Transverse colon (tissue), 4 donors: ENCODE measurements at regions not wholly inside any gene's neighbourhood (a gene's known extent, or its start where the extent isn't known, plus 50 kb on each side); places are given as distances from the start of the nearest gene placed in this dataset.
"Not testable (repeated sequence)": the region's sequence is repeated elsewhere in the genome, so short reads cannot be mapped to it uniquely, and the experiment has no call there.

Source experiments
- DNase-seq: peaks from one replicate; pipeline ENCODE4 v3.0.0-alpha.2; 2019
- H3K27ac ChIP-seq, 4 donors: fragments of 200-600 bp; sonication (generic); 2 replicates each; pipeline ENCODE4 v1.5.1; 2016 to 2018; ENCODE audit warnings: inconsistent platforms in 4 of 4
- H3K27me3 ChIP-seq: fragments of 200-600 bp; sonication (generic); 2 replicates; pipeline ENCODE4 v1.5.1; 2017; ENCODE audit warnings: inconsistent platforms
- H3K36me3 ChIP-seq, 4 donors: fragments of 200-600 bp; sonication (generic); 2 replicates each; pipeline ENCODE4 v1.5.1; 2017 to 2019; ENCODE audit warnings: inconsistent platforms in 4 of 4
- H3K4me1 ChIP-seq, 4 donors: fragments of 200-600 bp; sonication (generic); 2 replicates each; pipeline ENCODE4 v1.5.1; 2017 to 2020; ENCODE audit warnings: inconsistent platforms in 4 of 4
- H3K4me3 ChIP-seq, 4 donors: fragments of 200-600 bp; sonication (generic); 1 replicate in 1 of 4; 2 replicates in 3 of 4; pipeline versions ENCODE4 v1.5.1 to v1.6.1; 2017 to 2019; ENCODE audit warnings: inconsistent platforms in 4 of 4
- H3K9me3 ChIP-seq, 2 donors: fragments of 200-600 bp; sonication (generic); 2 replicates each; pipeline ENCODE4 v1.5.1; 2017 to 2019; ENCODE audit warnings: inconsistent platforms in 2 of 2
- EP300 ChIP-seq: sonication (generic); formaldehyde crosslinking; IDR thresholded peaks from one replicate; pipeline ENCODE4 v1.6.1; 2017; ENCODE audit warnings: antibody characterized with exemption, low read depth
- POLR2A ChIP-seq: fragments of 450-650 bp; IDR thresholded peaks from one replicate; pipeline ENCODE4 v1.6.1; 2016; ENCODE audit warnings: antibody characterized with exemption, mild to moderate bottlenecking, moderate library complexity
- POLR2AphosphoS5 ChIP-seq, 3 donors: sonication (generic); formaldehyde crosslinking; IDR thresholded peaks; one replicate each; pipeline ENCODE4 v1.6.1; 2016; ENCODE audit warnings: antibody characterized with exemption in 3 of 3
- WGBS, 2 donors: methylation state at CpG; one replicate each; pipeline ENCODE4 v1.1.5; 2018; ENCODE audit warnings: low coverage in 1 of 2; 5-methylcytosine and 5-hydroxymethylcytosine counted together
- in situ Hi-C, 4 donors: fragments of 200-750 bp; cut with MboI; loops; one replicate each; pipeline versions ENCODE4 v1.15.0 to v1.15.1; 2017; ENCODE audit warnings: low sequenced_read_pairs in 3 of 4, low pct_ligation_motif_present in 1 of 4, low pct_unique_long_range_greater_than_20kb in 1 of 4
- intact Hi-C: fragments of 100-400 bp; cut with DNase I; formaldehyde crosslinking; loops from one replicate; pipeline ENCODE4 v1.15.1; 2023; ENCODE audit warnings: low total_unique reads
- TF ChIP-seq, protein P1 (sequence below), 5 experiments: fragments of 200-600 bp in 3 of 5; fragments of 450-650 bp in 2 of 5; sonication (generic) in 3 of 5; IDR thresholded peaks; 1 replicate in 2 of 5; 2 replicates in 3 of 5; pipeline ENCODE4 v1.5.1; 2016 to 2017; ENCODE audit warnings: antibody characterized with exemption in 5 of 5, inconsistent platforms in 3 of 5, mild to moderate bottlenecking in 2 of 5, moderate library complexity in 1 of 5

DNA sequence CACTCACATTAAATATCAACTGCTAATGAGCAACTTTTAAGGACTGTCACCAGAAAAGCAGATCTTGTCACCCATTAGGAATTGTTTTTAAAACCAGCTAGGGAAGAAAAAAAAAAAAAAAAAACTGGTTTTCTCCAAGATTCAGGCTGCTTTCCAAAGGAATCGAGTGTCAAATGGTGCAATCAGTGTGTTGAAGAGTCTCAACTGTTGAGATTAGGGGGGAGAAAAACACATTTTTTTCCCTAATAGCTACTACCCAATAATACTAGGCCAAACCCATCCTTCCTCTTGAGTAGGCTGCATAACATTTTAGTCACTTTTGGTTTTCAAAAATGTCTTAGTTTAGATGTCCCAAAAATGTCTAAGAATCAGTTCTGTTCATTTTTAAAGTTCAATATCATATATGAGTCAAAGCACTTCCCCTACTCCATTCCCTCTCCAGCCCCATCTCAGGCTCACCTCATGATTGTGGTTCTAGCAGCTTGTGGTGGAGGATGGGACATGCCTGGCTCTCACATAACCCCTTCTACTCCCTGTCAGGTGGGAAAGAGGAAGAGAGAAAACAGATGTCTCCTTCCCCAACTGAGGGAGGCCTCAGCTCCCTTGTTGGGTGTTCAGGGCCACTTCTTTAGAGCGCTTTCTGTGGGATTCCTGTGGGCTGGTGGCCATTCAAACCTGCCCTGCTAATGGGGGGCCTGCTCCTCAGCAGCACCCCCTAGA lies 193.6 kb downstream of the CWF19L2 start:
- Histone ChIP-seq H3K9me3 (no peaks in the 10 kb centered on the region), H3K27ac (no peak overlapping the region), H3K4me3 (no peak overlapping the region), H3K36me3 (no peaks in the 10 kb centered on the region), H3K4me1 (no peaks in the 10 kb centered on the region), H3K27me3 (no peaks in the 10 kb centered on the region)
- 57 to 59% methylated on average over 1 to 2 of the region's 2 CpGs for whole genome bisulfite sequencing, 2 donors
- in situ Hi-C loops (no loop called here), intact Hi-C loops (no loop called here)
- TF ChIP-seq POLR2AphosphoS5 (IDR thresholded peaks at IDR 0.05): no peak
- no peak for DNase-seq

DNA sequence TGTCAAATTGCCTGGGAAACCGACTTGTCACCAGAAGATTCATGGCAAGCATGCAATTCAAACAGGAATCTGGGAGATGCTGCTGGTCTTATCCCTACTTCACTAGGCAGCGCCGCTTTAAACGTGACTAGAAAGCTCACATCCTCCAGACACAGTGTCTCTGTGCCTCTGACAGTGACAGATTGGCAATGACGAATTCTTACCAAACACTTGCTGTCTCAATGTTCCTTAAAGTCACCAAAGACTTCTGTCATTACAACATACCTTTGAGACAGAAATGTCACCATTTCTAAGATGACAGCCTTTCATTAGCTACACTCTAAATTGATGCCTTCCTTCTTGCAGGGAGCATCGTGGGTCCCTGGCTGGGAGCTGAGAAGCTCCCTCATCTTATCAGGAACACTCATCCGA lies 197.8 kb downstream of the CWF19L2 start:
- 55% methylated on average over 7 of the region's 7 CpGs; no CpG with 5 or more reads in 1 of the 2 donors for WGBS, 2 donors
- no peaks in the 10 kb centered on the region for H3K36me3 ChIP-seq
- intact Hi-C loops: no loop called here
- H3K27ac ChIP-seq: no peak overlapping the region
- H3K9me3 ChIP-seq: no peaks in the 10 kb centered on the region
- no peaks in the 10 kb centered on the region for H3K27me3 ChIP-seq
- H3K4me3 ChIP-seq: no peak overlapping the region
- H3K4me1 ChIP-seq: no peaks in the 10 kb centered on the region
- TF ChIP-seq EP300 (no peak), POLR2A (no peak), POLR2AphosphoS5 (IDR thresholded peaks at IDR 0.05) (no peak)
- TF ChIP-seq, protein P1, sequence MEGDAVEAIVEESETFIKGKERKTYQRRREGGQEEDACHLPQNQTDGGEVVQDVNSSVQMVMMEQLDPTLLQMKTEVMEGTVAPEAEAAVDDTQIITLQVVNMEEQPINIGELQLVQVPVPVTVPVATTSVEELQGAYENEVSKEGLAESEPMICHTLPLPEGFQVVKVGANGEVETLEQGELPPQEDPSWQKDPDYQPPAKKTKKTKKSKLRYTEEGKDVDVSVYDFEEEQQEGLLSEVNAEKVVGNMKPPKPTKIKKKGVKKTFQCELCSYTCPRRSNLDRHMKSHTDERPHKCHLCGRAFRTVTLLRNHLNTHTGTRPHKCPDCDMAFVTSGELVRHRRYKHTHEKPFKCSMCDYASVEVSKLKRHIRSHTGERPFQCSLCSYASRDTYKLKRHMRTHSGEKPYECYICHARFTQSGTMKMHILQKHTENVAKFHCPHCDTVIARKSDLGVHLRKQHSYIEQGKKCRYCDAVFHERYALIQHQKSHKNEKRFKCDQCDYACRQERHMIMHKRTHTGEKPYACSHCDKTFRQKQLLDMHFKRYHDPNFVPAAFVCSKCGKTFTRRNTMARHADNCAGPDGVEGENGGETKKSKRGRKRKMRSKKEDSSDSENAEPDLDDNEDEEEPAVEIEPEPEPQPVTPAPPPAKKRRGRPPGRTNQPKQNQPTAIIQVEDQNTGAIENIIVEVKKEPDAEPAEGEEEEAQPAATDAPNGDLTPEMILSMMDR (IDR thresholded peaks at IDR 0.05): no peak
- in situ Hi-C loops: no loop called here
- no peak for DNase-seq

DNA sequence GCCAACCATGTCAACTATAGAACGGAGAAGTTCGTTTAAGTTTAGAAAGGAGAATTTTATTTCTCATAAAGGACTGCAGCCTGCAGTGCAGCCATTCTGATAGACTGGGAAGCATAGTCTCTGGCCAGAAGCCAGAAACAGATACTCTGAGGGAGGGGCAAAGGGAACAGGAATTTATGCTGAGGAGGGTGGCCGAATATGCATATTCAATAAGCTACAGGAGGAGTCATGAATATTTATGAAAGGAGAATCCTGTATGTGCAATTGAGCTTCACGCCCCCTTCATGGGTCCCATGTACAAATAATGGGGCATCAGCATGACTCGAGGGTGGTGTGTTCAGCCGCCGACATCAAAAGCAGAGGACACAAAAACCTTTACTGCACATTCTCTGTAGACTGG lies 199.9 kb downstream of the CWF19L2 start:
- Histone ChIP-seq H3K4me3 (no peak overlapping the region), H3K36me3 (no peaks in the 10 kb centered on the region), H3K27ac (no peak overlapping the region), H3K9me3 (no peaks in the 10 kb centered on the region), H3K27me3 (no peaks in the 10 kb centered on the region), H3K4me1 (no peaks in the 10 kb centered on the region)
- in situ Hi-C loops (no loop called here), intact Hi-C loops (no loop called here)
- no peak for TF ChIP-seq POLR2A
- TF ChIP-seq, protein P1 (IDR thresholded peaks at IDR 0.05): no peak
- TF ChIP-seq EP300: no peak
- TF ChIP-seq POLR2AphosphoS5 (IDR thresholded peaks at IDR 0.05): no peak
- DNase-seq: no peak
- WGBS, 2 donors: 93 to 94% methylated on average over 5 to 7 of the region's 7 CpGs

DNA sequence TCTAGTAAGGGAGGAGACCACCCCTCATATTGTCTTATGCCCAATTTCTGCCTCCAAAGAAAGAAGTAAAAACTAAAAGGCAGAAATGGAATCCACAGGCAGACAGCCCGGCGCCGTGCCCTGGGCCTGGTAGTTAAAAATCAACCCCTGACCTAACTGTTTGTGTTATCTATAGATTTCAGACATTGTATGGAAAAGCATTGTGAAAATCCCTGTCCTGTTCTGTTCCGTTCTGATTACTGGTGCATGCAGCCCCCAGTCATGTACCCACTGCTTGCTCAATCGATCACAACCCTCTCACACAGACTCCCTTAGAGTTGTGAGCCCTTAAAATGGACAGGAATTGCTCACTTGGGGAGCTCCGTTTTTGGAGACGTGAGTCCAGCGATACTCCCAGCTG lies 204.0 kb downstream of the CWF19L2 start:
- 70 to 83% methylated on average over 8 of the region's 8 CpGs for WGBS, 2 donors
- intact Hi-C loops, H3K36me3 ChIP-seq, H3K4me1 ChIP-seq, H3K9me3 ChIP-seq, DNase-seq, H3K27ac ChIP-seq, in situ Hi-C loops, H3K4me3 ChIP-seq, H3K27me3 ChIP-seq: not testable (repeated sequence)

DNA sequence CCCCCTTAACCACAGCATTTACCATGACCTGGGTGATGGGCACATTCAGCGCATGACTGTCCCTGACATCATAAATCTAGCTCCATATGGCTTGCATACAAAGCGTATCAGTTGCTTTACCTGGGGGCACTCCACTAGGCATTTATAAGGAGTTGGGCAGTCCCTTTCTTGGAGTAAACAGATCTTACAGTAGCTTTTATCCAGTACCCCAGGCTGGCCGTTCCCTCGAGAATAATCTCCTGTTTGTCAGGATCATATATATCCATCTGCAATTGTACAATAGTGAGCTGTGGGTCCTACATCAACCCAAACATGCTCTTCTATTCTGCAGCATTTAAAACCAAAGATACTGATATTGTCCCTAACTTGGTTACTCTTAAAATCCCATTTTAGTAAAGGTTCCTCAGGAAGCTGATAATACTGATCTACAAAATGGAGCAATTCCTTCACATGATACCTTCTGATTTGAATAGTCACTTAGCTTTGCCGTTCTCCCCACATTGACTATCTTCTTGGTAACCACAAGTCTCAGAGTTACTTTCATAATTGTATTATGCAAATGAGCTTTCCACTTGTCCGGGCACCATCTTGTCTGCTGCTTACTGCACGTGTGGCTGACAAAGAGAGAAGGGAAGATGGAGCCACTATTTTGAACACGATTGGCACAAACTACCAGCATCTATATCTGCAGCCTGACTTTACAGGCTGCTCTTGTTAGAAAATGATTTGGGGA lies 205.0 kb downstream of the CWF19L2 start:
- Histone ChIP-seq H3K4me3 (no peak overlapping the region), H3K27ac (no peak overlapping the region), H3K27me3 (no peaks in the 10 kb centered on the region), H3K9me3 (no peaks in the 10 kb centered on the region), H3K4me1 (no peaks in the 10 kb centered on the region), H3K36me3 (no peaks in the 10 kb centered on the region)
- in situ Hi-C loops: no loop called here
- TF ChIP-seq POLR2AphosphoS5 (IDR thresholded peaks at IDR 0.05) (no peak), EP300 (no peak), POLR2A (no peak)
- TF ChIP-seq, protein P1 (IDR thresholded peaks at IDR 0.05): no peak
- intact Hi-C loops: no loop called here
- DNase-seq: no peak
- WGBS, 2 donors: 83 to 93% methylated on average over 4 to 8 of the region's 8 CpGs
